GM12875 (cell line): ENCODE measurements at regions not wholly inside any gene's neighbourhood (a gene's known extent, or its start where the extent isn't known, plus 50 kb on each side); places are given as distances from the start of the nearest gene placed in this dataset.

Experiments used
- H3K4me3 ChIP-seq: one replicate; pipeline ENCODE4 v1.5.1; 2011; ENCODE audit warnings: low read depth, low read length, control low read depth
- TF ChIP-seq, protein P1 (sequence below): IDR thresholded peaks from 2 replicates; pipeline ENCODE4 v1.5.1; 2011; ENCODE audit warnings: low read depth, mild to moderate bottlenecking, control low read depth, inconsistent platforms, low read length, moderate library complexity, borderline replicate concordance; ENCODE audit not compliant: insufficient read depth

DNA sequence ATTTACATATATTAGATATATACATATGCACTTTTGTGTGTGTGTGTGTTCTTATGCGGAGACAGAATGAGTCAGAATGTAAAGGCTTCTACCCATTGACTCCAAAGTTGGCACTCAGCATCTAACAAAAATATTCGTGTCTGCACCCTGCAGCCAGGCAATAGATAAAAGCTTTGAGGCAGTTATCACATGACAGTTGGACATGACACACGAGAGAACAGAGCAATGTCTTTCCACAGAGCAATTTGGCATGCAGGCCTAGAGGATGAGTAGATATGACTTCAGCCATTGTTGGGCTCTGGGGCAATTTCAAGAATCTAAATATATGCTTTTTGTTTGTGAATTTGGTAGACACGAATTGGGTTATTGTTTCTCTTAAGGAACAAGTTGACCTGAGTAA is 391.2 kb downstream of the SLITRK2 start:
- H3K4me3 ChIP-seq: no peak overlapping the region
- TF ChIP-seq, protein P1, sequence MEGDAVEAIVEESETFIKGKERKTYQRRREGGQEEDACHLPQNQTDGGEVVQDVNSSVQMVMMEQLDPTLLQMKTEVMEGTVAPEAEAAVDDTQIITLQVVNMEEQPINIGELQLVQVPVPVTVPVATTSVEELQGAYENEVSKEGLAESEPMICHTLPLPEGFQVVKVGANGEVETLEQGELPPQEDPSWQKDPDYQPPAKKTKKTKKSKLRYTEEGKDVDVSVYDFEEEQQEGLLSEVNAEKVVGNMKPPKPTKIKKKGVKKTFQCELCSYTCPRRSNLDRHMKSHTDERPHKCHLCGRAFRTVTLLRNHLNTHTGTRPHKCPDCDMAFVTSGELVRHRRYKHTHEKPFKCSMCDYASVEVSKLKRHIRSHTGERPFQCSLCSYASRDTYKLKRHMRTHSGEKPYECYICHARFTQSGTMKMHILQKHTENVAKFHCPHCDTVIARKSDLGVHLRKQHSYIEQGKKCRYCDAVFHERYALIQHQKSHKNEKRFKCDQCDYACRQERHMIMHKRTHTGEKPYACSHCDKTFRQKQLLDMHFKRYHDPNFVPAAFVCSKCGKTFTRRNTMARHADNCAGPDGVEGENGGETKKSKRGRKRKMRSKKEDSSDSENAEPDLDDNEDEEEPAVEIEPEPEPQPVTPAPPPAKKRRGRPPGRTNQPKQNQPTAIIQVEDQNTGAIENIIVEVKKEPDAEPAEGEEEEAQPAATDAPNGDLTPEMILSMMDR: no peak

DNA sequence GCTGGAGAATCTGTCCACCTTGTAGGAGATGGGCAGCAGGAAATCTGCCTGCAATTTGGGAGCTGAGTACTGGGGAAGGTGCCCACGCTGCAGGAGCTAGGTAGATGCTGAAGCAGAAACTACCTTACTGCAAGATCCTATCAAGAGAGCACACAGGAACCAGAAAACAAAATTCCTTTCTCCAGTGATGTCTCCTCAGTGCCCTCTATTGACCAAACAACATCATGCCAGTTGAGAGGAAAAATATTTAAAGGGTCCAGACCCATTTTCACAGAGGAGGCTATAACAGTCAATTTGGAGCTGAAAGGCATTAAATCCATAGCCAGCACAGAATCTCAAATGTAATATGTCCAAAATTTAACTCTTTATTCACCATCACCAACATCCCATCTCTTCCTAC is 406.8 kb downstream of the SLITRK2 start:
- H3K4me3 ChIP-seq: no peak overlapping the region
- TF ChIP-seq, protein P1: 0 out of 2 replicates have a peak, but pooled peaks have one; percentile 19

DNA sequence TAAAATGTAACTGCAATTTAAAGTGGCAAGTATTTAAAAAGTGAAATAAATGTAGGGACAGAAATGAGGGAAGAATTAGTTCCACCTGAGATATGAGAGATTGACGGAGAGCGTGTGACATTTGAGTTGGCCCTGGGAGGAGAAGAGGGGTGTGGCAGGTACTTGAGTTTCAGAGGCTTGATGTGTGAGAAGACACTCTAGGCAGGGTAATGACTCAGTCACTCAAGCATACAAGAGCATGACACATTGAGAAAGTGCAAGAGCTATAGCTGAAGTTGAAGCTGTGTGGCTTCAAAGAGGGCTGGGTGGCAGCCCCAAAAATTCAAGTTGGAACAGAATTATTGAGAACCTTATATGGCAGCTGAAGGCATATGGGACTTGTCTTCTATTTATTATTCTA is 420.5 kb downstream of the SLITRK2 start:
- H3K4me3 ChIP-seq: no peak overlapping the region
- TF ChIP-seq, protein P1: no peak

DNA sequence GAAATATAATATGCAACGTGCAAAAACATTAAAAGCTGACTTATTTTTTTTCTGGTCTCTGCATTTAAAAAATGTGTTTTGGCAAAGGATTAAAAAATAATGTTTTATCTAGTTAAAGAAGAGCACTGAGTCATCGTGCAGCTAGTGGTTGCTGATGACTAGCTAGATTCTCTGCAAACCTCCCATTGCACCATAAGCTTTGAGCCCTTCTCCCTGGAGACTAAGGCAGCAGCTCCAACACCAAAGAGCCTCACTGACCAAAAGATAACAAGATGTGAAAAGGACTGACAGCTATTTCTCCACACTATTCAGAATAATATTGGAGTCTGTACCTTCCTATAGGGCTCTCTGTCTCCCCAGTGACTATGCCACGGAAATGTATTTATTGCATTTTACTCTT is 424.3 kb downstream of the SLITRK2 start:
- TF ChIP-seq, protein P1: no peak
- no peak overlapping the region for H3K4me3 ChIP-seq

DNA sequence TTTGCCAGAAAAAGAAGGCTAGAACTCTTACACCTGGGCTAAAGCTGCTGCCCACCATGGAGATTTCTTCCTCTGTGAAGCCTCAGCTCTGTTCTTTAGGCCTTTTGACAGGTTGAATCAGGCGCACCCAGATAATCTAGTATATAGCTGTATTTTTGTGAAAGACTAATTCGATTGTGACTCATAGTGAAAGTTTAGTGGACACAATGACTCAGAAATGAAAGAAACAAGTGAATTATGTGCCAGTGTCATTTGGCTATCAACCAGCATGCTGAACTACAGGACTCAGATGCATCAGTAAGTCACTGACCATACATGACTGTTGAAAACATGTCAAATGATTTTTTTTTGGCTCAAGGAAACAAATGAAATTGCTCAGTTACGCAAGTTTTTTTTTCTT is 425.4 kb downstream of the SLITRK2 start:
- H3K4me3 ChIP-seq: no peak overlapping the region
- TF ChIP-seq, protein P1: no peak

DNA sequence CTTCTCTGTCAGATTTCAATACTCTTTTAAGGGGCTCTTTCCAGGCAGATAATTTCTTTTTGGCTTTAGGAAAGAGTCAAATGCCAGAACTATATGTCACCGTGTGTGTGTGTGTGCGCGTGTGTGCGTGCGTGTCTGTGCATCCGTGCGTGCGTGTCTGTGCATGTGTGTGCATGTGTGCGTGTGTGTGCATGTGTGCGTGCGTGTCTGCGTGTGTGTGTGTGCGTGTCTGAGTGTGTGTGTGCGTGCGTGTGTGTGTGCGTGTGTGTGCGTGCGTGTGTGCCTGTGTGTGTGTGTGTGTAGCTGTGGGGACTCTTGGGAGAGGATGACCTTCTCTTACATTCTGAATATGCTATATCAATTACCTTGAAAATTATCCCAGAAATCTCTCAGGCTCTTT is 441.6 kb downstream of the SLITRK2 start:
- no peak overlapping the region for H3K4me3 ChIP-seq
- TF ChIP-seq, protein P1: no peak

DNA sequence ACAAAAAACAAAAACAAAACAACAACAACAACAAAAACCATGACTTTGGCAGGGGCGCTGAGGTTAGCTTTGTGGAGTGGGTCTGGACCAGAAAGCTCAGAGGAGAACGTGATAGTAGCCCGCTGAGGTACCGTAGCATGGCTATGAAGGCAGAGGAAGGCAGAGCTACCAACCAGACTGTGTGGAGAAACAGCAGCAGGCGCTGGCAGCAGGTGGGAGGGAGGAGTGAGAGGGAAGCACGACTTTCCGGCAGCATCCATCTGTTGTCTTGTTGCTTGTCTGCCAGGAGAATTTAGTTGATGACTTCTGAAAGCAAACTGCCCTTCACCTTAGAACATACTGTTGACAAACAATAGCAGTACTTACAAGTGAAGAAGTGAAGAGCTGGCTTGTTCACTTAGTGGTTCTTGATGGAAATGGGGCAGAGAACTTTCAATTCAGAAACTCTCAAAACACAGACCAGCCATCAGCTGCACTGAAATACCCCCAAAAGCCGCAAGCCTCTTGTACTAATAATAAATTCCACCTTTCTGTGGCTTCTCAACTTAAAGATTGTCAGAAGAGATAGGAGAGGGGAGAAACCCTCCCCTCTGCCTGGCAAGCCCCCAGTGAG is 447.2 kb downstream of the SLITRK2 start:
- H3K4me3 ChIP-seq: no peak overlapping the region
- TF ChIP-seq, protein P1: no peak
